IPS-18a (cell line): ENCODE measurements at regions not wholly inside any gene's neighbourhood (a gene's known extent, or its start where the extent isn't known, plus 50 kb on each side); places are given as distances from the start of the nearest gene placed in this dataset.

Source experiments
- H3K27ac ChIP-seq: one replicate; pipeline ENCODE4 v1.5.1; 2013; ENCODE audit warnings: low read length
- H3K27me3 ChIP-seq: one replicate; pipeline ENCODE4 v1.6.1; 2013; ENCODE audit warnings: mild to moderate bottlenecking, low read length; ENCODE audit not compliant: control insufficient read depth, insufficient read depth
- H3K36me3 ChIP-seq: one replicate; pipeline ENCODE4 v1.6.1; 2013; ENCODE audit warnings: low read depth, low read length; ENCODE audit not compliant: control insufficient read depth
- H3K4me1 ChIP-seq: one replicate; pipeline ENCODE4 v1.6.1; 2013; ENCODE audit warnings: low read depth, low read length; ENCODE audit not compliant: control insufficient read depth
- H3K4me3 ChIP-seq: one replicate; pipeline ENCODE4 v1.5.1; 2013; ENCODE audit warnings: low read length
- H3K9ac ChIP-seq: one replicate; pipeline ENCODE4 v1.6.1; 2013; ENCODE audit warnings: mild to moderate bottlenecking, low read length, moderate library complexity
- H3K9me3 ChIP-seq: one replicate; pipeline ENCODE4 v1.6.1; 2013; ENCODE audit warnings: low read depth, low read length; ENCODE audit not compliant: control insufficient read depth

- Histone ChIP-seq H3K27ac (no peak overlapping the region), H3K27me3 (no peaks in the 10 kb centered on the region), H3K4me3 (no peak overlapping the region), H3K9me3 (no peaks in the 10 kb centered on the region), H3K36me3 (no peaks in the 10 kb centered on the region), H3K4me1 (no peaks in the 10 kb centered on the region), H3K9ac (no peak overlapping the region)
Observed at GRCh38 chr1:110816945-110817344, 56.0 kb upstream of the CD53 start.

GRCh38 chr1:110811529-110811928, 61.4 kb upstream of the CD53 start:
- H3K9ac ChIP-seq: no peak overlapping the region
- H3K9me3 ChIP-seq: peaks cover 1% of the 10 kb centered on the region
- H3K27ac ChIP-seq: no peak overlapping the region
- H3K36me3 ChIP-seq: no peaks in the 10 kb centered on the region
- H3K4me3 ChIP-seq: no peak overlapping the region
- no peaks in the 10 kb centered on the region for H3K27me3 ChIP-seq
- no peaks in the 10 kb centered on the region for H3K4me1 ChIP-seq

- H3K27ac ChIP-seq: no peak overlapping the region
- no peak overlapping the region for H3K9ac ChIP-seq
- no peaks in the 10 kb centered on the region for H3K4me1 ChIP-seq
- no peaks in the 10 kb centered on the region for H3K36me3 ChIP-seq
- H3K27me3 ChIP-seq: no peaks in the 10 kb centered on the region
- no peak overlapping the region for H3K4me3 ChIP-seq
- no peaks in the 10 kb centered on the region for H3K9me3 ChIP-seq
Observed at GRCh38 chr1:110800079-110800478, 72.9 kb upstream of the CD53 start.

- Histone ChIP-seq H3K27me3 (no peaks in the 10 kb centered on the region), H3K4me1 (no peaks in the 10 kb centered on the region), H3K9me3 (no peaks in the 10 kb centered on the region), H3K9ac (no peak overlapping the region), H3K27ac (no peak overlapping the region), H3K36me3 (no peaks in the 10 kb centered on the region), H3K4me3 (no peak overlapping the region)
Observed at GRCh38 chr1:110798691-110799256, 74.2 kb upstream of the CD53 start.

- Histone ChIP-seq H3K27me3 (no peaks in the 10 kb centered on the region), H3K36me3 (no peaks in the 10 kb centered on the region), H3K4me3 (no peak overlapping the region), H3K27ac (no peak overlapping the region), H3K9me3 (no peaks in the 10 kb centered on the region), H3K9ac (no peak overlapping the region), H3K4me1 (no peaks in the 10 kb centered on the region)
Observed at GRCh38 chr1:110788673-110789072, 84.3 kb upstream of the CD53 start.

GRCh38 chr1:110787328-110788071, 85.4 kb upstream of the CD53 start:
- no peaks in the 10 kb centered on the region for H3K9me3 ChIP-seq
- no peaks in the 10 kb centered on the region for H3K27me3 ChIP-seq
- no peaks in the 10 kb centered on the region for H3K36me3 ChIP-seq
- H3K4me1 ChIP-seq: no peaks in the 10 kb centered on the region
- no peak overlapping the region for H3K4me3 ChIP-seq
- no peak overlapping the region for H3K27ac ChIP-seq
- no peak overlapping the region for H3K9ac ChIP-seq

GRCh38 chr1:110786802-110787327, 86.1 kb upstream of the CD53 start:
- H3K4me3 ChIP-seq: no peak overlapping the region

GRCh38 chr1:110785612-110786011, 87.3 kb upstream of the CD53 start:
- Histone ChIP-seq H3K36me3 (no peaks in the 10 kb centered on the region), H3K4me1 (no peaks in the 10 kb centered on the region), H3K27ac (no peak overlapping the region), H3K9me3 (no peaks in the 10 kb centered on the region), H3K27me3 (no peaks in the 10 kb centered on the region), H3K4me3 (no peak overlapping the region), H3K9ac (no peak overlapping the region)

More at GRCh38 chr1:110786802-110787327, 86.1 kb upstream of the CD53 start:
- Histone ChIP-seq H3K4me1 (no peaks in the 10 kb centered on the region), H3K27ac (no peak overlapping the region), H3K9me3 (no peaks in the 10 kb centered on the region), H3K9ac (no peak overlapping the region), H3K36me3 (no peaks in the 10 kb centered on the region), H3K27me3 (no peaks in the 10 kb centered on the region)

GRCh38 chr1:110785055-110785454, 87.9 kb upstream of the CD53 start:
- Histone ChIP-seq H3K4me1 (no peaks in the 10 kb centered on the region), H3K27ac (no peak overlapping the region)

GRCh38 chr1:110783292-110783918, 89.5 kb upstream of the CD53 start:
- H3K4me1 ChIP-seq: no peaks in the 10 kb centered on the region
- no peak overlapping the region for H3K4me3 ChIP-seq
- H3K36me3 ChIP-seq: no peaks in the 10 kb centered on the region
- H3K27me3 ChIP-seq: peaks cover 9% of the 10 kb centered on the region
- H3K27ac ChIP-seq: no peak overlapping the region
- no peaks in the 10 kb centered on the region for H3K9me3 ChIP-seq
- H3K9ac ChIP-seq: no peak overlapping the region

More at GRCh38 chr1:110785055-110785454, 87.9 kb upstream of the CD53 start:
- peaks cover 4% of the 10 kb centered on the region for H3K27me3 ChIP-seq
- no peak overlapping the region for H3K4me3 ChIP-seq
- H3K9ac ChIP-seq: no peak overlapping the region
- H3K9me3 ChIP-seq: no peaks in the 10 kb centered on the region
- H3K36me3 ChIP-seq: no peaks in the 10 kb centered on the region

GRCh38 chr1:110781525-110781924, 91.4 kb upstream of the CD53 start:
- no peak overlapping the region for H3K9ac ChIP-seq

More at GRCh38 chr1:110781525-110781924, 91.4 kb upstream of the CD53 start:
- H3K4me1 ChIP-seq: no peaks in the 10 kb centered on the region
- H3K27ac ChIP-seq: no peak overlapping the region
- no peaks in the 10 kb centered on the region for H3K9me3 ChIP-seq
- H3K27me3 ChIP-seq: peaks cover 9% of the 10 kb centered on the region
- H3K36me3 ChIP-seq: no peaks in the 10 kb centered on the region
- no peak overlapping the region for H3K4me3 ChIP-seq
